HUES6 (cell line): ENCODE measurements at regions not wholly inside any gene's neighbourhood (a gene's known extent, or its start where the extent isn't known, plus 50 kb on each side); places are given as distances from the start of the nearest gene placed in this dataset.

Source experiments
- H3K27ac ChIP-seq: 2 replicates; pipeline ENCODE4 v1.7.0; 2013; ENCODE audit warnings: low read depth, mild to moderate bottlenecking, low read length, inconsistent platforms
- H3K27me3 ChIP-seq: 2 replicates; pipeline ENCODE4 v1.6.1; 2013; ENCODE audit warnings: low read length; ENCODE audit not compliant: control insufficient read depth, insufficient read depth
- H3K36me3 ChIP-seq: 2 replicates; pipeline ENCODE4 v1.6.1; 2013; ENCODE audit warnings: low read length; ENCODE audit not compliant: control insufficient read depth, insufficient read depth
- H3K4me1 ChIP-seq: 2 replicates; pipeline ENCODE4 v1.6.1; 2013; ENCODE audit warnings: low read length; ENCODE audit not compliant: control insufficient read depth, insufficient read depth
- H3K4me3 ChIP-seq: 2 replicates; pipeline ENCODE4 v1.5.1; 2013; ENCODE audit warnings: low read depth, low read length
- H3K9ac ChIP-seq: one replicate; pipeline ENCODE4 v1.6.1; 2013; ENCODE audit warnings: mild to moderate bottlenecking, low read length
- H3K9me3 ChIP-seq: 2 replicates; pipeline ENCODE4 v1.6.1; 2013; ENCODE audit warnings: low read depth, low read length; ENCODE audit not compliant: control insufficient read depth, insufficient read depth

- H3K9me3 ChIP-seq: no peaks in the 10 kb centered on the region
- H3K36me3 ChIP-seq: no peaks in the 10 kb centered on the region
- no peaks in the 10 kb centered on the region for H3K4me1 ChIP-seq
- H3K9ac ChIP-seq: no peak overlapping the region
- H3K27ac ChIP-seq: no peak overlapping the region
- H3K4me3 ChIP-seq: no peak overlapping the region
- H3K27me3 ChIP-seq: no peaks in the 10 kb centered on the region
Observed at GRCh38 chr18:73189718-73190117, 321.9 kb upstream of the NETO1 start.

DNA sequence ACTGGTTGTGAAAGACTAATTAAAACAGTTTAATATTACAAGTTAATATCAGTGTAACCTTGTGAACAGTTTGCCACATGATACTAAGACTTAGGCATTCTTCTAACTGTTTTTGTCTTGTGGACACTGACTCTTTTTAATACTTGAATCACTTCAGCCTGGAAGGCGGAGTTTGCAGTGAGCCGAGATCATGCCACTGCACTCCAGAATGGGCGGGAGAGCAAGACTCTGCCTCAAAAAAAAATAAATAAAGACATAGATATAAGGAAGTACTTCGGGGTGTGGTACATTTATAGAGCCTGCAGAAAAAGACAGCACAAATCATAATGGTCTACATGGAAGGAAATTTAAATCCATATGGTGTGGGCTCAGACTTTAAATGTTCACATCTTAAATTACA is 300.4 kb upstream of the NETO1 start:
- Histone ChIP-seq H3K27ac (no peak overlapping the region), H3K4me1 (no peaks in the 10 kb centered on the region), H3K9me3 (no peaks in the 10 kb centered on the region), H3K9ac (no peak overlapping the region), H3K4me3 (no peak overlapping the region), H3K27me3 (no peaks in the 10 kb centered on the region), H3K36me3 (no peaks in the 10 kb centered on the region)

DNA sequence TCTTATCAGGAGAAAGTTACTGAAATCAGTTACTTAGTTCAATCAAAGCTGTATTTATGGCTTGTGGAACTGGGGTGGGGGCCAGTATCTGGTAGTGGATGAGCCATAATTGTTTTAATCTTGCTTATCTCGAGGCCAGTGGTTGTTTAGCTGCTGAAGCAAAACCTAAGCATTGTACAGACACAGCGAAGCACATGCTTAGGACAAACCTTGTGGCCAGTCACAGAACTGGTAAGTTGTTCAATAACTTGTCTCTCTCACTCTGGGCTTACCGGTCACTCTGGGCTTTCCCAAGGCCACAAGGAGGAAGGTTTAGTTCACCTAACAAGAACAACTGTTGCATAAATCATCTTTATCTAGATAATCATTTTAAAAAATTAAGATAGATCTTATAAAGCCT is 296.6 kb upstream of the NETO1 start:
- no peak overlapping the region for H3K4me3 ChIP-seq
- H3K9ac ChIP-seq: no peak overlapping the region
- H3K9me3 ChIP-seq: no peaks in the 10 kb centered on the region
- no peaks in the 10 kb centered on the region for H3K36me3 ChIP-seq
- no peak overlapping the region for H3K27ac ChIP-seq
- H3K4me1 ChIP-seq: no peaks in the 10 kb centered on the region
- H3K27me3 ChIP-seq: no peaks in the 10 kb centered on the region

DNA sequence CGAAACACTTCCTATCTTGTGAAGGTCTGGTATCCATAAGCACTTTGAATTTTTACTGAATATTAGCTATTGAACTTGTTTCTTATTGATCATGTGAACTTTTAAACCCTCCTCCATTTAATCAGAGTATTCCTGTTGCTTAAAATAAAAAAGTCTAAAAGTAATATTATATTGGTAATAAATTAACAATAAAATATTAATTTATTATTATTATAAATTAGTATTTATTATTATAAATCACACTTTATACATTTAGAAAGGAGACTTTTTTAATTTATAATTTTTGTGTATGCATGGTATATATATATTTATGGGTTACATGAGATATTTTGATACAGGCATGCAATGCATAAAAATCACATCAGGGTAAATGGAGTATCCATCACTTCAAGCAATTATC is 295.4 kb upstream of the NETO1 start:
- Histone ChIP-seq H3K4me3 (no peak overlapping the region), H3K27me3 (no peaks in the 10 kb centered on the region), H3K36me3 (no peaks in the 10 kb centered on the region), H3K9ac (no peak overlapping the region), H3K27ac (no peak overlapping the region), H3K9me3 (no peaks in the 10 kb centered on the region), H3K4me1 (no peaks in the 10 kb centered on the region)

DNA sequence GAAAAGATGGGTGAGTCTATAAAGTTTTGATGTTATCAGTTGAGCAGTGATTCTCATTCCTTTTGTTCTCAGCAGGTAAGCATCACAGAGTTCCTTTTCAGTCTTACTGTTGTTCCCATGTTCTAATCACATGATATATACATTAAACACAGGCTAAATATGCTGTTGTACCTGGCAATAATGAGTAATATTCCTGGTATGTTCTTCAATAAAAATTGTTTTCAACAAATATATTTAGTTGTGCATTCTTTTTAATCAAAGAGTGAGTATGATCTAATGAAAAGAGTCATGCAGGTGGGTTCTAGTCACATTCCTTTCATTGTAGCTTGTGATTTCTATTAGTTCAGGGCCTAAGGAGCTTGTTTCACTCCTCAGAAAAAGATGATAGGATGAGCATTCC is 288.3 kb upstream of the NETO1 start:
- Histone ChIP-seq H3K9me3 (no peaks in the 10 kb centered on the region), H3K9ac (no peak overlapping the region), H3K4me3 (no peak overlapping the region), H3K36me3 (no peaks in the 10 kb centered on the region), H3K27ac (no peak overlapping the region), H3K27me3 (no peaks in the 10 kb centered on the region), H3K4me1 (no peaks in the 10 kb centered on the region)

DNA sequence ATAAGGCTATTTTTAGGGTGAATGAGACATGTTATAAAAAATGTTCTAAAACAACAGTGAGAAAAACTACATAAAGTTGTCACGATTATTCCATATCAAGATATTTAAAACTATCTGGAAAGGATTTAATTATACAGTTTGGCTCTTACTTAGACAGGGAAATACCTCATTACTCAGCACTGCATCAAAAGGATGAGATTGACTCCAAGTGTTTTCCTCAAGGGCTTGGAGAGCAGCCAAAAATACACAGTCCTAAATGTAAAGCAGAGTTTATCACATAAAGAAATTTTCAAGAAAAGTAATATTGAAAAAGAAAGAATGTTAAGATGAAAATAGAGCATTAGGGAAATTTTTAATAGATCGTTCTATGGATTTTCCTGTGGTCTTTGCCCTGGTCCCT is 285.5 kb upstream of the NETO1 start:
- Histone ChIP-seq H3K9me3 (no peaks in the 10 kb centered on the region), H3K4me3 (no peak overlapping the region), H3K36me3 (no peaks in the 10 kb centered on the region), H3K4me1 (no peaks in the 10 kb centered on the region), H3K9ac (no peak overlapping the region), H3K27me3 (no peaks in the 10 kb centered on the region), H3K27ac (no peak overlapping the region)

DNA sequence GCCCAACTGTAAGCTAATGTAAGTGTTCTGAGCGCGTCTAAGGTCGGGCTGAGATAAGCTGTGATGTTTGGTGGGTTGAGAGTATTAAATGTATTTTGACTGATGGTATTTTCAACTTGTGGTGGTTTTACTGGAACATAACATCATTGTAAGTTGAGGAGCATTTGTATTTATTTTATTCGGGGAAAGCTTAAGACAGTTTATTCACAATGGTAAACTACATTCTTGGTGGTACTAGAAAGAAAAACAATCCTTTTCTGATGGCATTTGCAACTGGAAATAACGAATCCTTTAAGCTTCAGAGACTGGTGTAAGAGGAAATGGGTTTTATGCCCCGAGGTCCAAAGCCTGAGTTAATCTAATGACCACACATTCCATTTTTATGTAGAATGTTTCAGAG is 283.3 kb upstream of the NETO1 start:
- H3K9ac ChIP-seq: no peak overlapping the region
- H3K9me3 ChIP-seq: no peaks in the 10 kb centered on the region
- H3K36me3 ChIP-seq: no peaks in the 10 kb centered on the region
- no peaks in the 10 kb centered on the region for H3K27me3 ChIP-seq
- no peaks in the 10 kb centered on the region for H3K4me1 ChIP-seq
- no peak overlapping the region for H3K4me3 ChIP-seq
- H3K27ac ChIP-seq: no peak overlapping the region

- no peak overlapping the region for H3K27ac ChIP-seq
- H3K4me3 ChIP-seq: no peak overlapping the region
- no peak overlapping the region for H3K9ac ChIP-seq
- no peaks in the 10 kb centered on the region for H3K9me3 ChIP-seq
- H3K36me3 ChIP-seq: no peaks in the 10 kb centered on the region
- no peaks in the 10 kb centered on the region for H3K4me1 ChIP-seq
- H3K27me3 ChIP-seq: no peaks in the 10 kb centered on the region
Observed at GRCh38 chr18:73150199-73150598, 282.4 kb upstream of the NETO1 start.

- Histone ChIP-seq H3K27me3 (no peaks in the 10 kb centered on the region), H3K9me3 (no peaks in the 10 kb centered on the region), H3K27ac (no peak overlapping the region), H3K4me3 (no peak overlapping the region), H3K9ac (no peak overlapping the region), H3K4me1 (no peaks in the 10 kb centered on the region), H3K36me3 (no peaks in the 10 kb centered on the region)
Observed at GRCh38 chr18:73147590-73147989, 279.8 kb upstream of the NETO1 start.

DNA sequence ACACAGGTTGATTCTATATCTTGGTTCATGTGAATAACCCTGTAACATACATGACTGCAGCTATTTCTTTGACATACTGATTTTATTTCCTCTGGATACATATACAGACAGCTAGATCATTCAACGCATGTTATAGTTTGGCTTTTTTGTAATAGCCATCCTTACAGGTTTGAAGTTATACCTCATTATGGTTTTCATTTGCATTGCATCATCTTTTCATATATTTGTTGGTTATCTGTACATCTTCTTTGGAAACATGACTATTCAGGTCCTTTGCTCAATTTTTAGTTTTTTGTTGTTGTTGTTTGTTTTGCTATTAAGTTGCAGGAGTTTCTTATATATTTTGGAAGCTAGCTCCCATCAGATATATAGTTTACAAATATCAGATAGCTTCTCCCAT is 276.2 kb upstream of the NETO1 start:
- Histone ChIP-seq H3K9ac (no peak overlapping the region), H3K4me1 (no peaks in the 10 kb centered on the region)

GRCh38 chr18:73136134-73136533 is 268.3 kb upstream of the NETO1 start:
- Histone ChIP-seq H3K4me3 (no peak overlapping the region), H3K36me3 (no peaks in the 10 kb centered on the region), H3K27me3 (no peaks in the 10 kb centered on the region), H3K27ac (no peak overlapping the region), H3K9ac (no peak overlapping the region), H3K9me3 (no peaks in the 10 kb centered on the region), H3K4me1 (no peaks in the 10 kb centered on the region)

More for the DNA sequence above, 276.2 kb upstream of the NETO1 start:
- Histone ChIP-seq H3K27ac (no peak overlapping the region), H3K36me3 (no peaks in the 10 kb centered on the region), H3K9me3 (no peaks in the 10 kb centered on the region), H3K27me3 (no peaks in the 10 kb centered on the region), H3K4me3 (no peak overlapping the region)

DNA sequence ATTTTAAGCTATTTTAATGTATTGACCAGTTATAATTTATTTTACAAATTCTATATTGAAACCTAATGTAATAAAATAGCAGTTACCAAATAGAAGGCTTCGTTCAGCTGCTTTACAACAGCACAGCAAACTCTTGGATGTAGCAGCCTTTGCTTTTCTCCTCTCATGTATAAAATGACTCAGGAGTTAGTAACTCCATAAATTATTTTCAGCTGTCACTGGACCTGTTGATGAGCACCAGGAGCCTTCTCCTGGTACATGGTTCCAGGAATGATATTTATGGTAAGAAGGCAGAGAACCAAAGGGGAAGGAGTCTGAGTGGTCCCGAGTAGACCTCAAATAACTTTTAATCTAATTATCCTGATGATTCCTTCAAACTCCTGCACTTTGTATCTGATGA is 256.4 kb upstream of the NETO1 start:
- Histone ChIP-seq H3K9me3 (no peaks in the 10 kb centered on the region), H3K36me3 (no peaks in the 10 kb centered on the region), H3K4me3 (no peak overlapping the region), H3K27ac (no peak overlapping the region), H3K9ac (no peak overlapping the region), H3K27me3 (no peaks in the 10 kb centered on the region), H3K4me1 (no peaks in the 10 kb centered on the region)
